Loucy (cell line): ENCODE measurements at regions not wholly inside any gene's neighbourhood (a gene's known extent, or its start where the extent isn't known, plus 50 kb on each side); places are given as distances from the start of the nearest gene placed in this dataset.

ENCODE experiments used
- H2AFZ ChIP-seq: fragments of 200-600 bp; sonication (generic); 2 replicates; pipeline ENCODE4 v1.6.0; 2016; ENCODE audit warnings: antibody characterized with exemption, mild to moderate bottlenecking, low read length, moderate library complexity
- H3F3A ChIP-seq: fragments of 200-600 bp; 2 replicates; pipeline ENCODE4 v1.6.0; 2016; ENCODE audit warnings: antibody characterized with exemption, low read depth, mild to moderate bottlenecking
- H3K27me3 ChIP-seq: fragments of 200-600 bp; sonication (generic); 2 replicates; pipeline ENCODE4 v1.6.1; 2014; ENCODE audit warnings: low read length, mild to moderate bottlenecking; ENCODE audit not compliant: insufficient read depth, poor library complexity, severe bottlenecking
- H3K36me3 ChIP-seq: fragments of 200-600 bp; sonication (generic); 2 replicates; pipeline ENCODE4 v1.6.1; 2016; ENCODE audit warnings: low read length; ENCODE audit not compliant: insufficient read depth
- H3K4me1 ChIP-seq: fragments of 200-600 bp; sonication (generic); 2 replicates; pipeline ENCODE4 v1.5.1; 2014; ENCODE audit warnings: low read length, mild to moderate bottlenecking; ENCODE audit not compliant: insufficient read depth, poor library complexity, severe bottlenecking
- H3K4me2 ChIP-seq: fragments of 200-600 bp; sonication (generic); 2 replicates; pipeline ENCODE4 v1.6.0; 2014; ENCODE audit warnings: antibody characterized with exemption, low read length, low read depth, mild to moderate bottlenecking; ENCODE audit not compliant: poor library complexity, severe bottlenecking
- H3K4me3 ChIP-seq: fragments of 200-600 bp; sonication (generic); 2 replicates; pipeline ENCODE4 v1.5.1; 2014; ENCODE audit warnings: low read length, mild to moderate bottlenecking, mixed read lengths; ENCODE audit not compliant: poor library complexity, severe bottlenecking
- H3K79me2 ChIP-seq: fragments of 200-600 bp; sonication (generic); 2 replicates; pipeline ENCODE4 v1.6.1; 2014; ENCODE audit warnings: low read length; ENCODE audit not compliant: insufficient read depth
- H3K9ac ChIP-seq: fragments of 200-600 bp; sonication (generic); 2 replicates; pipeline ENCODE4 v1.6.0; 2014; ENCODE audit warnings: mild to moderate bottlenecking, low read depth, low read length, moderate library complexity; ENCODE audit not compliant: poor library complexity, severe bottlenecking
- H3K9me2 ChIP-seq: fragments of 200-600 bp; sonication (generic); replicated peaks from 2 replicates; pipeline ENCODE4 v1.6.1; 2016; ENCODE audit warnings: low read depth, low read length, mixed read lengths
- H3K9me3 ChIP-seq: fragments of 200-600 bp; sonication (generic); 2 replicates; pipeline ENCODE4 v1.6.1; 2014; ENCODE audit warnings: mild to moderate bottlenecking, antibody characterized with exemption, low read length, low read depth; ENCODE audit not compliant: insufficient read depth
- H4K20me1 ChIP-seq: fragments of 200-600 bp; sonication (generic); 2 replicates; pipeline ENCODE4 v1.6.0; 2014; ENCODE audit warnings: antibody characterized with exemption, low read length, mild to moderate bottlenecking; ENCODE audit not compliant: insufficient read depth, poor library complexity, severe bottlenecking
- CTCF ChIP-seq: fragments of 200-600 bp; sonication (generic); conservative IDR thresholded peaks from 2 replicates; pipeline ENCODE4 v1.5.1; 2014; ENCODE audit warnings: mild to moderate bottlenecking, antibody characterized with exemption, low read length
- EZH2phosphoT487 ChIP-seq: fragments of 200-600 bp; IDR thresholded peaks from 2 replicates; pipeline ENCODE4 v1.6.1; 2018; ENCODE audit warnings: antibody characterized with exemption, mild to moderate bottlenecking, moderate library complexity, borderline replicate concordance

DNA sequence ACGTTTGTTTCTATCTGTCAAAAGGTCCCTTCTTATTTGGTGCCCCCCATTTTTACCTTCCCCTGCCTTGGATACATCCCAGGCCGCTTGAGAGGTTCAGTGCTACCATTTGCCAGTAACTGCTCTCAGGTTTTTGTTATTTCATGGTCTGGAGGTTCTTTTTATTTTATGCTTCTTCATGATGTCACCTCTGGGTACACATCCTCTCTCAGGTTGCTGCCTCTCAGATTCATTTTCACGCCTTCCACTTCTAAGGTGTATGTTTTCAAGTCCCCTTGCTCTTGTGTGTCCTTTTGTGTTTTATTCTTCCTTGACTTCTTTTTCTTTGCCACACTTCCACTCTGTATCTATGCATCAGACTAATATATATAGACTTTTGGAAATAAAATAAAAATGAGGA lies 640.1 kb upstream of the AADAT start:
- no peaks in the 10 kb centered on the region for H3F3A ChIP-seq
- TF ChIP-seq CTCF: no peak
- TF ChIP-seq EZH2phosphoT487: no peak
- H2AFZ ChIP-seq: no peak overlapping the region

GRCh38 chr4:170729236-170729635 lies 639.5 kb upstream of the AADAT start:
- Histone ChIP-seq H3K36me3 (no peaks in the 10 kb centered on the region), H3K4me2 (no peak overlapping the region), H4K20me1 (no peaks in the 10 kb centered on the region), H3K27me3 (no peaks in the 10 kb centered on the region), H3F3A (no peaks in the 10 kb centered on the region), H3K4me1 (no peaks in the 10 kb centered on the region), H3K9me3 (no peaks in the 10 kb centered on the region), H3K9me2 (no peaks in the 10 kb centered on the region), H3K4me3 (no peak overlapping the region), H3K9ac (no peak overlapping the region), H2AFZ (no peak overlapping the region), H3K79me2 (no peaks in the 10 kb centered on the region)
- no peak for TF ChIP-seq EZH2phosphoT487
- TF ChIP-seq CTCF: no peak

More for the DNA sequence above, 640.1 kb upstream of the AADAT start:
- no peaks in the 10 kb centered on the region for H3K36me3 ChIP-seq
- no peak overlapping the region for H3K4me2 ChIP-seq
- no peaks in the 10 kb centered on the region for H4K20me1 ChIP-seq
- no peaks in the 10 kb centered on the region for H3K4me1 ChIP-seq
- H3K79me2 ChIP-seq: no peaks in the 10 kb centered on the region
- H3K9ac ChIP-seq: no peak overlapping the region
- no peaks in the 10 kb centered on the region for H3K9me3 ChIP-seq
- no peak overlapping the region for H3K4me3 ChIP-seq
- H3K9me2 ChIP-seq: no peaks in the 10 kb centered on the region
- H3K27me3 ChIP-seq: no peaks in the 10 kb centered on the region

GRCh38 chr4:170724191-170724590 lies 634.4 kb upstream of the AADAT start:
- Histone ChIP-seq H3K9ac (no peak overlapping the region), H3K9me2 (no peaks in the 10 kb centered on the region), H3F3A (no peaks in the 10 kb centered on the region), H3K27me3 (no peaks in the 10 kb centered on the region), H4K20me1 (no peaks in the 10 kb centered on the region), H3K79me2 (no peaks in the 10 kb centered on the region), H2AFZ (no peak overlapping the region), H3K4me2 (no peak overlapping the region), H3K9me3 (no peaks in the 10 kb centered on the region), H3K4me3 (no peak overlapping the region), H3K36me3 (no peaks in the 10 kb centered on the region), H3K4me1 (no peaks in the 10 kb centered on the region)
- TF ChIP-seq CTCF (no peak), EZH2phosphoT487 (no peak)
